ENCODE measurements at regions not wholly inside any gene's neighbourhood (a gene's known extent, or its start where the extent isn't known, plus 50 kb on each side); places are given as distances from the start of the nearest gene placed in this dataset.
"Not testable (repeated sequence)": the region's sequence is repeated elsewhere in the genome, so short reads cannot be mapped to it uniquely, and the experiment has no call there.

DNA sequence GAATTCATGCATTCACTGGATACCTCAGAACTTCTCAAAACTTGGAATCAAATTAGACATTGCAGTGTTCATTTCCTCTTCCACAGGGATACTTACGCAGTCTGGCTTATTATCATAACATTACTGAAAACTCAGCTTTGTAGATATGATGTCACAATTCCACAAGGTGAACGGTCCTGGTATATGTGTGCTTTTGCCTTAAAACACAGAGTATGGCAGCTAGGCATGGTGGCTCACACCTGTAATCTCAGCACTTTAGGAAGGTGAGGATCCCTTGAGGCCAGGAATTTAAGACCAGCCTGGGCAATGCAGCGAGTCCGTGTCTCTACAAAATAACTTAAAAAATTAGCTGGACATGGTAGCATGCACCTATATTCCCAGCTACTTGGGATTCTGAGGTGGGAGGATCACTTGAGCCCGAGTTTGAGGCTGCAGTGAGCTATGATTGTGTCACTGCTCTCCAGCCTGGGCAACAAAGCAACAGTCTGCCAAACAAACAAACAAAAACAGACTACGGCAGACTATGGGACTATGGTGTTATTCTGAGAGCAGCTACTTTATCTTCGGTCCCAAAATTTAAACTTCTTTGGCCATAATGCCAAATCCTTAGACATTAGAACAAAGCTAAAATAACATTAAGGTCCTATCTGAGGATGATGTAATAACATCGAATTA is 1191.9 kb upstream of the SLC39A10 start:
- WGBS, 2 donors, result 61 to 76% methylated on average over 8 of the region's 8 CpGs
- H3K36me3 ChIP-seq, result no peaks in the 10 kb centered on the region
- no peaks in the 10 kb centered on the region for H3K9me3 ChIP-seq
- no peaks in the 10 kb centered on the region for H3K4me1 ChIP-seq
- no peak overlapping the region for H3K4me3 ChIP-seq
- TF ChIP-seq POLR2AphosphoS5 (IDR thresholded peaks at IDR 0.05) (no peak), EP300 (IDR thresholded peaks at IDR 0.05) (no peak), POLR2A (IDR thresholded peaks at IDR 0.05) (no peak)
- TF ChIP-seq, protein P1, sequence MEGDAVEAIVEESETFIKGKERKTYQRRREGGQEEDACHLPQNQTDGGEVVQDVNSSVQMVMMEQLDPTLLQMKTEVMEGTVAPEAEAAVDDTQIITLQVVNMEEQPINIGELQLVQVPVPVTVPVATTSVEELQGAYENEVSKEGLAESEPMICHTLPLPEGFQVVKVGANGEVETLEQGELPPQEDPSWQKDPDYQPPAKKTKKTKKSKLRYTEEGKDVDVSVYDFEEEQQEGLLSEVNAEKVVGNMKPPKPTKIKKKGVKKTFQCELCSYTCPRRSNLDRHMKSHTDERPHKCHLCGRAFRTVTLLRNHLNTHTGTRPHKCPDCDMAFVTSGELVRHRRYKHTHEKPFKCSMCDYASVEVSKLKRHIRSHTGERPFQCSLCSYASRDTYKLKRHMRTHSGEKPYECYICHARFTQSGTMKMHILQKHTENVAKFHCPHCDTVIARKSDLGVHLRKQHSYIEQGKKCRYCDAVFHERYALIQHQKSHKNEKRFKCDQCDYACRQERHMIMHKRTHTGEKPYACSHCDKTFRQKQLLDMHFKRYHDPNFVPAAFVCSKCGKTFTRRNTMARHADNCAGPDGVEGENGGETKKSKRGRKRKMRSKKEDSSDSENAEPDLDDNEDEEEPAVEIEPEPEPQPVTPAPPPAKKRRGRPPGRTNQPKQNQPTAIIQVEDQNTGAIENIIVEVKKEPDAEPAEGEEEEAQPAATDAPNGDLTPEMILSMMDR (IDR thresholded peaks at IDR 0.05), result no peak
- DNase-seq, result no peak
- H3K27me3 ChIP-seq, result no peaks in the 10 kb centered on the region
- intact Hi-C loops (cut with DNase I), result no loop called here
- H3K27ac ChIP-seq, result no peak overlapping the region

DNA sequence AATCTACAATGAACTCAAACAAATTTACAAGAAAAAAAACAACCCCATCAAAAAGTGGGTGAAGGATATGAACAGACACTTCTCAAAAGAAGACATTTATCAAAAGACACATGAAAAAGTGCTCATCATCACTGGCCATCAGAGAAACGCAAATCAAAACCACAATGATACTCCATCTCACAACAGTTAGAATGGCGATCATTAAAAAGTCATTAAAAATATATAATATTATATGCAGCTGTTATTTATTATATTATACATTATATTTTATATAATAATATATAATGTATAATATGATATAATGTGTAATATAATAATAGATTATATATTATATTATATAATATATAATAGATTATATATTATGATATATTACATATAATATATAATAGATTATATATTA is 1194.1 kb upstream of the SLC39A10 start:
- 46 to 48% methylated on average over 2 of the region's 2 CpGs for WGBS, 2 donors
- H3K27me3 ChIP-seq; H3K4me3 ChIP-seq; H3K27ac ChIP-seq; intact Hi-C loops (cut with DNase I); H3K36me3 ChIP-seq; H3K4me1 ChIP-seq; DNase-seq; H3K9me3 ChIP-seq: not testable (repeated sequence)

DNA sequence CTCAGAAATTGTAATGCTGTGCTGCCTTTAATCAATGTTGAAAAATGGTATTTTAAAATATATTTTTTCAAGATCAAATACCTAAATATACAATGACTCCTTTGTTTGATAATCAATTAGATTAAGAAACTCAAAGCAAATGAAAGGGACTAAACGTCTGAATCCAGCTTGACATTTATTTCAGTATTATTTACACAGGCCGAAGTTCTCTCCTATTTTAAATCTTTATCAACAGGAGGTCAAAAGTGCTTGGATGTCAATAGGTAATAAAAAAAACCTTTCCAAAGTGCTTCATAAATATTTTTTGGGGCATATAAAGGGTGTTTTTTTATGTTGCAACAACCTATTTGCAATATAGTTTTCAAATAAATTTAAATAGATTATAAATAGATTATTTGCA is 1201.7 kb upstream of the SLC39A10 start:
- no peak for DNase-seq
- TF ChIP-seq POLR2AphosphoS5 (IDR thresholded peaks at IDR 0.05) (no peak), POLR2A (IDR thresholded peaks at IDR 0.05) (no peak)
- TF ChIP-seq, protein P1 (IDR thresholded peaks at IDR 0.05), result no peak
- intact Hi-C loops (cut with DNase I), result no loop called here

DNA sequence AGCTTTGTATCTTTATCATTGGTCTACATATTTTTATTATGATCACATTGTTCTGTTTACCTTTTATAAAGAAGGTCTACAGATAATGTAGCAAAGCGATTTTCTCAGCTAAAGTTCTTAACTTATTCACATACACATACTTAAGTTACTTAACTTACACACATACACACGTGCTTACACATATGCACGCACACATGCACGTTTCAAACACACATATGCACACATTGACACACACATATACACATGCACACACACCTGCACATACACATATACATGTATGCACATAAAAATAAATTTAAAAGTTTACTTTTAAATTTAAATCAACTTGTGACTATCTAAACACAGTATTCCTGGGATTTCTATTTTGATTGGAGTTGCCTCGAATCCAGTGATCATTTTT is 1204.5 kb upstream of the SLC39A10 start:
- intact Hi-C loops (cut with DNase I), result no loop called here
- TF ChIP-seq EP300 (IDR thresholded peaks at IDR 0.05) (no peak), POLR2A (IDR thresholded peaks at IDR 0.05) (no peak), POLR2AphosphoS5 (IDR thresholded peaks at IDR 0.05) (no peak)
- TF ChIP-seq, protein P1 (IDR thresholded peaks at IDR 0.05), result no peak
- WGBS, 2 donors, result 66 to 79% methylated on average over 5 of the region's 5 CpGs
- Histone ChIP-seq H3K4me3 (no peak overlapping the region), H3K9me3 (no peaks in the 10 kb centered on the region), H3K36me3 (no peaks in the 10 kb centered on the region), H3K27me3 (no peaks in the 10 kb centered on the region), H3K27ac (no peak overlapping the region), H3K4me1 (no peaks in the 10 kb centered on the region)
- DNase-seq, result no peak

More for the DNA sequence above, 1201.7 kb upstream of the SLC39A10 start:
- Histone ChIP-seq H3K9me3 (no peaks in the 10 kb centered on the region), H3K4me1 (no peaks in the 10 kb centered on the region), H3K4me3 (no peak overlapping the region), H3K27me3 (no peaks in the 10 kb centered on the region), H3K36me3 (no peaks in the 10 kb centered on the region), H3K27ac (no peak overlapping the region)
- 16 to 55% methylated on average over 2 of the region's 2 CpGs for WGBS, 2 donors

DNA sequence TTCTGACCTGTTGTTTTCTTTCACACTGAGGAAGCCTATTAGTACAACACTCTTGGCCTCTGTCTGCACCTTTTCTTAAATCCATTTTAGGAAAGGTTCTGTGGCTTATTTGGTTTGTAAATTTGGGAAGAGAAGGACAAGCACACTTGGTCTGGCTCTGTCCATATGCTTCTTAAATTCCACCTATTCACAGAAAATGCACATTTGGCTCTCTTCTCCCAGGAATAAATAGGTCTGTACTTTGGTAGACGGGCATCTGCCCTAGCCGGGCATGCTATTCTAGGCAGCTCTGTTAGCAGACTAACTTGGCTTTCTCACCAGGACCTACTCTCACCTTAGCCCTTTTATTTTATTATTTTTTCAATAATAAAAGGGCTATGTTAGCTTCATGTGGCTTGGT is 1211.8 kb upstream of the SLC39A10 start:
- WGBS, 2 donors, result 84 to 90% methylated on average over 2 of the region's 2 CpGs
- no peaks in the 10 kb centered on the region for H3K36me3 ChIP-seq
- H3K9me3 ChIP-seq, result no peaks in the 10 kb centered on the region
- TF ChIP-seq EP300 (IDR thresholded peaks at IDR 0.05), result no peak
- no peak for TF ChIP-seq POLR2AphosphoS5 (IDR thresholded peaks at IDR 0.05)
- H3K4me3 ChIP-seq, result no peak overlapping the region
- intact Hi-C loops (cut with DNase I), result no loop called here
- H3K4me1 ChIP-seq, result no peaks in the 10 kb centered on the region
- H3K27ac ChIP-seq, result no peak overlapping the region
- DNase-seq, result no peak
- no peaks in the 10 kb centered on the region for H3K27me3 ChIP-seq

DNA sequence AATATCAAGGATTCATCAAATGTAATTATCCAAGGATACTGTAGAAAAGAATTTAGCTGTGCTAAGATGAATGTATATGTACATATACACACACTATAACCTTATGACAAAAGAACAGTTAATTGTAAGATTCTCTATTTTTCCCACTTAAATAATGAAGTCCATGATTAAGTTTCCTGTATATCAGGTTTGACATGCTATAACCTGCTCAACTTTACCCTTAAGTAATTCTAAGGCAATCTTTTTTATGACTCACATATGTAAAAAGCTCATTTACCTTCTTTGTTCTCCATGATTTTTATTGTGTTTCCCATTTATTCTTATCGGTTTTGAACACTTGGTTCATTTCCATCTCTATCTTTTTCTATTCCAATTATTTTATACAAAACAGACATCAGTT is 1213.1 kb upstream of the SLC39A10 start:
- no peaks in the 10 kb centered on the region for H3K36me3 ChIP-seq
- H3K27me3 ChIP-seq, result no peaks in the 10 kb centered on the region
- H3K9me3 ChIP-seq, result no peaks in the 10 kb centered on the region
- no peak overlapping the region for H3K4me3 ChIP-seq
- H3K27ac ChIP-seq, result no peak overlapping the region
- intact Hi-C loops (cut with DNase I), result no loop called here
- H3K4me1 ChIP-seq, result no peaks in the 10 kb centered on the region
- 24 to 70% methylated on average over 1 of the region's 1 CpG for WGBS, 2 donors
- no peak for DNase-seq
- TF ChIP-seq POLR2AphosphoS5 (IDR thresholded peaks at IDR 0.05), result no peak
- no peak for TF ChIP-seq EP300 (IDR thresholded peaks at IDR 0.05)
- no peak for TF ChIP-seq POLR2A (IDR thresholded peaks at IDR 0.05)
- TF ChIP-seq, protein P1 (IDR thresholded peaks at IDR 0.05), result no peak

Measured in sigmoid colon (tissue), 6 donors.